ENCODE measurements at regions not wholly inside any gene's neighbourhood (a gene's known extent, or its start where the extent isn't known, plus 50 kb on each side); places are given as distances from the start of the nearest gene placed in this dataset.

GRCh38 chr15:54962637-54963036 is 234.1 kb downstream of the RSL24D1 start:
- no peaks in the 10 kb centered on the region for H4K20me1 ChIP-seq
- H3K36me3 ChIP-seq: no peaks in the 10 kb centered on the region
- no peaks in the 10 kb centered on the region for H3K27me3 ChIP-seq
- no peak overlapping the region for H3K4me3 ChIP-seq
- no peak overlapping the region for H3K9ac ChIP-seq
- peaks cover 23 to 37% (median 28%) of the 10 kb centered on the region in 11 experiments for H3K9me3 ChIP-seq (replicated peaks in 1 of 11)
- no peak for TF ChIP-seq Cebpa-rat (IDR thresholded peaks at IDR 0.05)
- H3K4me2 ChIP-seq: no peak overlapping the region
- H3K4me1 ChIP-seq: peaks cover 0 to 9% (median 0%) of the 10 kb centered on the region in 10 experiments; a peak in 2 of 20 replicates
- no peak overlapping the region for H3K27ac ChIP-seq

- TF ChIP-seq Cebpa-rat (IDR thresholded peaks at IDR 0.05): no peak
- no peaks in the 10 kb centered on the region for H3K36me3 ChIP-seq
Measured at GRCh38 chr15:54960266-54960665, 236.5 kb downstream of the RSL24D1 start.

GRCh38 chr15:54941417-54941816 is 255.3 kb downstream of the RSL24D1 start:
- Histone ChIP-seq H3K4me3 (no peak overlapping the region), H3K36me3 (no peaks in the 10 kb centered on the region), H3K4me1 (no peaks in the 10 kb centered on the region), H3K27ac (no peak overlapping the region), H3K4me2 (no peak overlapping the region), H4K20me1 (no peaks in the 10 kb centered on the region), H3K27me3 (no peaks in the 10 kb centered on the region), H3K9me3 (replicated peaks in 1 of 11) (no peaks in the 10 kb centered on the region), H3K9ac (no peak overlapping the region)
- TF ChIP-seq Cebpa-rat (IDR thresholded peaks at IDR 0.05): no peak

More at GRCh38 chr15:54960266-54960665, 236.5 kb downstream of the RSL24D1 start:
- H3K27me3 ChIP-seq: no peaks in the 10 kb centered on the region
- H3K4me3 ChIP-seq: no peak overlapping the region
- no peaks in the 10 kb centered on the region for H4K20me1 ChIP-seq
- H3K27ac ChIP-seq: no peak overlapping the region
- H3K9ac ChIP-seq: no peak overlapping the region
- peaks cover 14 to 18% (median 15%) of the 10 kb centered on the region in 11 experiments; a peak in 20 of 22 replicates for H3K9me3 ChIP-seq (replicated peaks in 1 of 11)
- peaks cover 0 to 9% (median 0%) of the 10 kb centered on the region in 10 experiments; a peak in 2 of 20 replicates for H3K4me1 ChIP-seq
- H3K4me2 ChIP-seq: peak overlapping the region in 2 of 11 experiments; percentile 3 to 18; a peak in 3 of 22 replicates

DNA sequence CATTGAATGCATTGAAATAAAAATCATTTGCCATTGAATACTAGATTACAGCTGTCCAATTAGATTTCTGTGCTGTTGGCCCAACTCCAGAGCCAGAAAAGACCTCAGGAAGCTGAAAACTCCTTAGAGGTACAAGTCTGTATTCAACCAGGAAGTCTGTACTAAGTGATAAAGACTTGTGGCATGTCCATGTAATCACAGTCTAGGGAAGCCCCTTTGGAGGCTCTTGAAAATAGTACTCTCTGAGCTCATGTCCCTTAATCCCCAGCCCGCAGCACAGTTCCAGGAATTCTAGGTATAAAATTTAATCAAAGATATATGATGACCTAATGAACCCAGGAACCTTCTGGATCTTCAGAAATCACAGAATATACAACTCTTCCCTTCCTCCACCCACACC is 279.4 kb downstream of the RSL24D1 start:
- TF ChIP-seq Cebpa-rat (IDR thresholded peaks at IDR 0.05): no peak
- Histone ChIP-seq H4K20me1 (no peaks in the 10 kb centered on the region), H3K27me3 (no peaks in the 10 kb centered on the region), H3K36me3 (no peaks in the 10 kb centered on the region), H3K4me2 (no peak overlapping the region), H3K9me3 (replicated peaks in 1 of 11) (peaks cover 0 to 5% (median 0%) of the 10 kb centered on the region in 11 experiments; a peak in 2 of 22 replicates), H3K4me3 (no peak overlapping the region), H3K4me1 (no peaks in the 10 kb centered on the region), H3K9ac (no peak overlapping the region), H3K27ac (no peak overlapping the region)

DNA sequence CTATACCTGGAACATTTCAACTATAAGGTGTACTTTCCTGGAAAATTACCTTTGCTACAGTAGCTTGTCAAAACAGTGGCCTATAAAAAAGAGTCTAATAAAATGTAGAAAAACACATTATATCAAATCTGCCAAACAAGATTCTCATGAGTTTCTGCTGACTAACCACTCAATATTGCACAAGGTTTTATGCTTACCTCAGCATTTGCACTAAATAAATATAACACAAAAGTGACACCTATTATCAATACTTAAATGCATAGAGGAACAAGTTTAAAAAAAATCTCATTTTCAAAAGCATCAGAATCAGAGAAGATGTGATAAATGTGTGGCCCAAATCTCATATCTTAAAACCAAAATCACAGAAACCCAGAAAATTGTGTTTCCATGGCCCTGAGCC is 281.4 kb downstream of the RSL24D1 start:
- no peak for TF ChIP-seq Cebpa-rat (IDR thresholded peaks at IDR 0.05)
- Histone ChIP-seq H3K4me2 (no peak overlapping the region), H3K27me3 (no peaks in the 10 kb centered on the region), H3K36me3 (no peaks in the 10 kb centered on the region), H3K9me3 (replicated peaks in 1 of 11) (no peaks in the 10 kb centered on the region), H4K20me1 (no peaks in the 10 kb centered on the region), H3K27ac (no peak overlapping the region), H3K4me1 (no peaks in the 10 kb centered on the region), H3K4me3 (no peak overlapping the region), H3K9ac (no peak overlapping the region)

DNA sequence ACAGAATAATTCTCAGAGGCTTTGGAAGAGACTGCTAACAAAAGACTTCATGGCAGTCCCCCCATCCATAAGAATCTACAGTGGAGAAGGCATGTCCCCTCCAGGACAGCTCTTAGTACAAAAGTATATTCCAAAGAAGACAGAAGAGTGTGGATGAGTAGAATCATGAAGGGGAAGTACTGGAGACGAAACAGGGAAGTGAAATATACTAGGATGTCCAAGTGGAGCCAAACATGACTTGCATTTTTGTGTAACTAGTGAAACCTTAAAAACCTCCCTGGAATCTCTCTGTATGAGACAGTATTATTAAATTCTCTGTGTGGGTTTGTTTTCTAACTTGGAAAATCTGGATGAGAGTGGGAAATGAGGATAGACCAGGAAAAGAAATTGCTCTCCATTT is 312.4 kb downstream of the RSL24D1 start:
- H3K27ac ChIP-seq: peak overlapping the region in 10 of 11 experiments; percentile 24 to 79 (median 60); a peak in 17 of 22 replicates
- peaks cover 0 to 25% (median 11%) of the 10 kb centered on the region in 10 experiments; a peak in 11 of 20 replicates for H3K4me1 ChIP-seq
- H3K9me3 ChIP-seq (replicated peaks in 1 of 11): peaks cover 27 to 31% (median 29%) of the 10 kb centered on the region in 11 experiments
- no peaks in the 10 kb centered on the region for H3K36me3 ChIP-seq
- H3K4me2 ChIP-seq: peak overlapping the region in 6 of 11 experiments; percentile 12 to 72 (median 58); a peak in 12 of 22 replicates
- H3K27me3 ChIP-seq: no peaks in the 10 kb centered on the region
- H3K9ac ChIP-seq: peak overlapping the region in 2 of 11 experiments; percentile 50 to 53; a peak in 4 of 22 replicates
- TF ChIP-seq Cebpa-rat (IDR thresholded peaks at IDR 0.05): no peak
- no peaks in the 10 kb centered on the region for H4K20me1 ChIP-seq
- no peak overlapping the region for H3K4me3 ChIP-seq

DNA sequence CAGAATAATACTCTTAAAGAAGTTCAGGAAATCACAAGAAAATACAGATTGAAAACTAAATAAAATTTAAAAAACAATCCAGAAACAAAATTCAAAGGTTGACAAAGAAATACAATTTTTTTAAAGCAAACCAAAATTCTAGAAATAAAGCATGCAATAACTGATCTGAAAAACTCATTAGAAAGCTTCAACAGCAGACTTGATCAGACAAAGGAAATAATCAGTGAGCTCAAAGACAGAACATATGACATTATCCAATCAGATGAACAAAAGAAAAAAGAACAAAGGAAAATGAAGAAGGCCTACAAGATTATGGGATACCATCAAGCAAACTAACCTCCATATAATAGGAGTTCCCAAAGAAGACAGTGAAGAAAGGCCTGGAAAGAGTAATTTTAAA is 336.8 kb downstream of the RSL24D1 start:
- Histone ChIP-seq H3K4me1 (no peaks in the 10 kb centered on the region), H3K9ac (no peak overlapping the region), H4K20me1 (no peaks in the 10 kb centered on the region)

DNA sequence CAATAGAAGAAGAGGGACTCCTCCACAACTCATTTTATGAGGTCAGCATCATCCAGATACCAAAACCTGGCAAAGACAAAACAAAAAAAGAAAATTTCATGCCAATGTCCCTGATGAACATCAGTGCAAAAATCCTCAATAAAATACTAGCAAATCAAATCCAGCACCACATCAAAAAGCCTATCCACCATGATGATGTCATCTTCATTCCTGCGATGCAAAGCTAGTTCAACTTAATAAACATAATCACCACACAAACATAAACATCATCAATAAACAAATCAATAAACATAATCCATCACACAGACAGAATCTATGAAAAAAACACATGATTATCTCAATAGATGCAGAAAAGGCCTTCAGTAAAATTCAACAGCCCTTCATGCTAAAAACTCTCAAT is 342.1 kb downstream of the RSL24D1 start:
- no peak overlapping the region for H3K4me2 ChIP-seq
- H3K36me3 ChIP-seq: no peaks in the 10 kb centered on the region
- H3K27ac ChIP-seq: no peak overlapping the region
- H3K4me1 ChIP-seq: no peaks in the 10 kb centered on the region
- H4K20me1 ChIP-seq: no peaks in the 10 kb centered on the region
- H3K9ac ChIP-seq: no peak overlapping the region
- TF ChIP-seq Cebpa-rat (IDR thresholded peaks at IDR 0.05): no peak
- H3K9me3 ChIP-seq (replicated peaks in 1 of 11): peaks cover 8 to 27% (median 11%) of the 10 kb centered on the region in 11 experiments; a peak in 20 of 22 replicates
- H3K27me3 ChIP-seq: no peaks in the 10 kb centered on the region
- H3K4me3 ChIP-seq: no peak overlapping the region

More for the DNA sequence above, 336.8 kb downstream of the RSL24D1 start:
- TF ChIP-seq Cebpa-rat (IDR thresholded peaks at IDR 0.05): no peak
- peaks cover 17 to 23% (median 19%) of the 10 kb centered on the region in 11 experiments; a peak in 20 of 22 replicates for H3K9me3 ChIP-seq (replicated peaks in 1 of 11)
- no peaks in the 10 kb centered on the region for H3K36me3 ChIP-seq
- no peak overlapping the region for H3K27ac ChIP-seq
- H3K27me3 ChIP-seq: no peaks in the 10 kb centered on the region
- no peak overlapping the region for H3K4me2 ChIP-seq
- H3K4me3 ChIP-seq: no peak overlapping the region

DNA sequence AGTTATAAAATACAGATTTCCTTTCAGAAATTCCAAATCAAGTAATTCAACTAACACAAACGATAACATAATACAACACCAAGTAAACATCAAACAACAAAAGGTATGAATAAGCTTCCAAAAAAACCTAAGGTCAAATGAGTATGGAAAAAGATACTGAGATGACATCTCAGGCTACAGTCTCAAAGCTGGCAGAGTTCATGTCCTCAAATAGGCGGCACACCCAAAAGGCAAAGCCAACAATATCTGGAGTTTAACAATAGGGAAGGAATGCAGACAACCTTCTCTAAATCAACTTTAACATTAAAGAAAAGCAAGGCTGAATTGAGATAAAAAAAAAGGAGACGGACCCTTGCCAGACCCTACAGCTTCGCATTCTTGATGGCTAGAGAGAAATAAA is 346.6 kb downstream of the RSL24D1 start:
- no peaks in the 10 kb centered on the region for H3K27me3 ChIP-seq
- H3K9ac ChIP-seq: no peak overlapping the region
- peaks cover 0 to 15% (median 0%) of the 10 kb centered on the region in 11 experiments; a peak in 2 of 22 replicates for H3K9me3 ChIP-seq (replicated peaks in 1 of 11)
- H3K4me3 ChIP-seq: no peak overlapping the region
- no peak overlapping the region for H3K4me2 ChIP-seq
- H3K36me3 ChIP-seq: no peaks in the 10 kb centered on the region
- TF ChIP-seq Cebpa-rat (IDR thresholded peaks at IDR 0.05): no peak
- no peaks in the 10 kb centered on the region for H4K20me1 ChIP-seq
- H3K4me1 ChIP-seq: peaks cover 0 to 9% (median 0%) of the 10 kb centered on the region in 10 experiments; a peak in 1 of 20 replicates
- H3K27ac ChIP-seq: no peak overlapping the region

GRCh38 chr15:54843006-54843405 is 353.7 kb downstream of the RSL24D1 start:
- no peak overlapping the region for H3K9ac ChIP-seq
- H3K4me2 ChIP-seq: peak overlapping the region in 2 of 11 experiments; percentile 60 to 69; a peak in 3 of 22 replicates
- no peaks in the 10 kb centered on the region for H4K20me1 ChIP-seq
- no peaks in the 10 kb centered on the region for H3K27me3 ChIP-seq
- H3K4me1 ChIP-seq: peaks cover 0 to 44% (median 0%) of the 10 kb centered on the region in 10 experiments; a peak in 4 of 20 replicates
- H3K27ac ChIP-seq: peak overlapping the region in 2 of 11 experiments; percentile 25 to 57; a peak in 2 of 22 replicates
- no peaks in the 10 kb centered on the region for H3K9me3 ChIP-seq (replicated peaks in 1 of 11)
- no peak overlapping the region for H3K4me3 ChIP-seq
- no peak for TF ChIP-seq Cebpa-rat (IDR thresholded peaks at IDR 0.05)
- H3K36me3 ChIP-seq: no peaks in the 10 kb centered on the region
